Stimulated activated memory B cell treated with anti-CD40 and anti-IgM and Interleukin-4, amounts not matched to agents 10 μg/mL and 1 μg/mL and 100 μg/mL, for 72 hours (primary cell): ENCODE measurements at regions not wholly inside any gene's neighbourhood (a gene's known extent, or its start where the extent isn't known, plus 50 kb on each side); places are given as distances from the start of the nearest gene placed in this dataset.
A peak's percentile ranks its signal among the peaks of the same experiment; 100 is the strongest.
"Not testable (repeated sequence)": the region's sequence is repeated elsewhere in the genome, so short reads cannot be mapped to it uniquely, and the experiment has no call there.

Experiments
- ATAC-seq: fragments of 150-1000 bp; cut with Tn5 transposase; 2 replicates; pipeline ENCODE4 v1.10.0; 2021
- H3K27ac Mint-ChIP-seq: one replicate; pipeline ENCODE4 v1.8.0; 2022; ENCODE audit warnings: mild to moderate bottlenecking, mixed read lengths
- H3K27me3 Mint-ChIP-seq: one replicate; pipeline ENCODE4 v1.8.0; 2022; ENCODE audit warnings: mixed read lengths
- H3K36me3 Mint-ChIP-seq: one replicate; pipeline ENCODE4 v1.8.0; 2022; ENCODE audit warnings: mixed read lengths
- H3K4me1 Mint-ChIP-seq: one replicate; pipeline ENCODE4 v1.8.0; 2022; ENCODE audit warnings: mixed read lengths
- H3K4me3 Mint-ChIP-seq: one replicate; pipeline ENCODE4 v1.8.0; 2022; ENCODE audit warnings: mild to moderate bottlenecking, moderate library complexity, mixed read lengths
- H3K9me3 Mint-ChIP-seq: one replicate; pipeline ENCODE4 v1.8.0; 2022; ENCODE audit warnings: mixed read lengths

DNA sequence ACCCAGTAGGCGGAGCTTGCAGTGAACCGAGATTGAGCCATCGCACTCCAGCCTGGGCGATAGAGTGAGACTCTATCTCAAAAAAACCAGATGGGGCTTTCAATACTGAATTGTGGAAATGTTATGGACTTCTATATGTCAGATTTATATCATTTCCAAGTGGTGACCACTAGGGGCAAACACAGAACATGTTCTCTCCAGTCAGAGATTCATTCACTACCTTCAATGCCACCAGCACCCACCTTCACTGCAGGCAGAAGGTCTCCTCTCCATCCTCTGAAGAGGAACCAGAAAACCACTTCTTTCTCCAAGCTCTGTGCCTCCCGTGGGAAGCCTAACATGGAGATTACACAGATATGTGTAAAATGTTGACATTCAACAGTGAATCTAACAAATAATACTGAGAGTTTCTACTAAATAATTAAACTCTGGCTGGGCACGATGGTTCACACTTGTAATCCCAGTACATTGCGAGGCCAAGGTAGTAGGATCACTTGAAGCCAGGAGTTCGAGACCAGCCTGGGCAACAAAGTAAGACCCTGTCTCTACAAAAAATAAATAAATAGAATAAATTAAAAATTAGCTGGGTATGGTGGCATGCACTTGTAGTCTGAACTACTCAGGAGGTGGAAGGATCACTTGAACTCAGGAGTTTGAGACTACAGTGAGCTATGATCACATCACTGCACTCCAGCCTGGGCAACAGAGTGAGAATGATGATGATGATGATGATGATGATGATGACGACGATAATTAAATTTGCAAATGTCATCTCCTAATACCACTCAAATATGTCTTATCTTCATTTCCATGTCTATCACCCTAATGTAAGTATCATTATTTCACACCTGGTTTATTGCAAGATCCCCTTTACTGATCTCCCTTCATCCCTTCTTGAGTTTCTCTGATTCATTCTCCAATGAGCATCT, 151.1 kb downstream of the ZNF281 start:
- H3K4me3 Mint-ChIP-seq: no peak overlapping the region
- peak; percentile 58 for ATAC-seq
- H3K27ac Mint-ChIP-seq: no peak overlapping the region
- H3K9me3 Mint-ChIP-seq: no peaks in the 10 kb centered on the region
- peaks cover 10% of the 10 kb centered on the region for H3K27me3 Mint-ChIP-seq
- no peaks in the 10 kb centered on the region for H3K36me3 Mint-ChIP-seq
- H3K4me1 Mint-ChIP-seq: peaks cover 10% of the 10 kb centered on the region

DNA sequence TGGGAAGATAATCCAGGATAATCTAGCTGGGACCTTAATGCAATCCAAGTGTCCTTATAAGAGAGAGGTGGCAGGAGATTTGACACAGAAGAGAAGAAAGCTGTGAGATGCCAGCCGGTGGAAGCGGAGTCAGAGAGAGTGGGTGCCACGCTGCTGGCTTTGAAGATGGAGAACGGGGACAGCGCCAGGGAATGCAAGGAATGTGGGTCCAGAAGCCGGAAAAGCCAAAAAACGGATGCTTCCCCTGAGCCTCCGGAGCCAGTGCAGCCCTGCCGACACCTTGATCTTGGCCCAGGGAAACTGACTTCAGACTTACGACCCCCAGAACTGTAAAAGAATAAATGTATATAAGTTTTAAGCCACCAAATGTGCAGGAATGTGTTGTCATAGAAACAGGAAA, 152.6 kb downstream of the ZNF281 start:
- H3K27ac Mint-ChIP-seq: no peak overlapping the region
- H3K4me1 Mint-ChIP-seq: peaks cover 3% of the 10 kb centered on the region
- H3K36me3 Mint-ChIP-seq: no peaks in the 10 kb centered on the region
- H3K27me3 Mint-ChIP-seq: peaks cover 10% of the 10 kb centered on the region
- no peak overlapping the region for H3K4me3 Mint-ChIP-seq
- H3K9me3 Mint-ChIP-seq: no peaks in the 10 kb centered on the region
- ATAC-seq: no peak

DNA sequence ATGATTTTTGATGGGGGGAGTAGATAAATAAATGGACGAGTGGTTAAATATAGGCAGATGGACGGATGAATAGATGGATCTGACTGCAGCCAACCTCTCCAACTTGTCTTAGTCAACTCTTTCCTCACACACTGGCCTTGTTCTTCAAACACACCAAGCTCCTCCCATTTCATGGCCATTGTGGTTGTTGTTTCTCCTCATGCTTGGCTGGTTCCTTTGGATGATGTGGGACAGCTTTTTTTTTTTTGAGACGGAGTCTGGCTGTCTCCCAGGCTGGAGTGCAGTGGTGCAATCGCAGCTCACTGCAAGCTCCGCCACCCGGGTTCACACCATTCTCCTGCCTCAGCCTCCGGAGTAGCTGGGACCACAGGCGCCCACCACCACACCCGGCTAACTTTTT, 155.2 kb downstream of the ZNF281 start:
- not testable (repeated sequence) for H3K36me3 Mint-ChIP-seq, H3K4me1 Mint-ChIP-seq, H3K27ac Mint-ChIP-seq, ATAC-seq, H3K9me3 Mint-ChIP-seq, H3K4me3 Mint-ChIP-seq
- H3K27me3 Mint-ChIP-seq: peaks cover 10% of the 10 kb centered on the region

DNA sequence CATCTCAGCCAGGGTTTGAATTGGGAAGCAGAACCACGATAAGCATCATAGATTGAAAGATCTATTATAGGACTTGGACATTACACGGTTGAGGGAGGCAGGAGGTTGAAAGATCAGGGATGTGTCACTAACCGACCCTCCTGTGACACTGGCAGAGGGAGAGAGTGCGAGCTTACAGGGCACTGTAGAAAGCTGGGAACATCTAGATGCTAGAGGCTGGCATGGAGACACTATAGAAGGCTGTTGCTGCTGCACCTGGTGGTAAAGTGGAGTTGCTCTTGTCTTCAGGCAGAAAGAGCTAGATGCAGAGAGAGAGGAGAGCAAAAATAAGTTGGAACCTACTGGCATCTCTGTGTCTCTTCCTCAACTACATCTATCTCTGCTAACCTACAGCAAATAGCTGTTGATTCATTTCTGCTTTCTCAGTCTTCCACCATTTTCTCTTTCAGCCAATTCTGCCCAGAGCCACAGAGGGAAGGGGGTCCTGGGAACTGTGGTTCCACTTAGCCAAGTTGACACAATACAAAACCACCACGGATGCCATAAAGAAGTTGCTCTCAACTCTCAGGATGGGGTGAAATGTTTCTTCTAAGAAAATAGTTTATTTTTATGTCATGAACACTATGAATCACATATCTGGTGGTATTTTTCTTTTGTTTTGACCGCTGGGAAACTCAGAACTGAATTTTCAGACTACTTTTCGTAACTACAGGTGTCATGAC, 155.9 kb downstream of the ZNF281 start:
- Mint-ChIP-seq H3K36me3 (no peaks in the 10 kb centered on the region), H3K4me3 (no peak overlapping the region), H3K27me3 (peaks cover 10% of the 10 kb centered on the region), H3K9me3 (no peaks in the 10 kb centered on the region), H3K27ac (no peak overlapping the region), H3K4me1 (no peaks in the 10 kb centered on the region)
- ATAC-seq: peak; percentile 20

DNA sequence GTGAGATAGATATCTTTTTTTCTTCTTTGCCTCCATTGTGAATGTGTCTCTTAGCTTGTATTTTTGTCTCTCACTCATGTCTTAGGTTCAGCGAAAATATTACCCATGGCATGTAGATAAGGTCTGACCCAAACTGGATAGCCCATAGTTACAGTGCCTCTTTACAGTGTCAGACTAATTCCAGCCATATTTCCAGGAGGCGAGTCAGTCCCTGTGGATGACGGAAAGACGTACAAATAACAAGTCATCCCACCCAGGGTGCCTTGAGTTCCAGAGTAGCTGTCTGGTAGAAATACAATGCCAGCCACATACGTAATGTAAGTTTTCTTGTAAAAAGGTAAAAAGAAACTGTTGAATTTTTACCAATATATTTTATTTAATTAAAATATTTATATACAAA, 157.3 kb downstream of the ZNF281 start:
- H3K27me3 Mint-ChIP-seq: peaks cover 10% of the 10 kb centered on the region
- H3K4me1 Mint-ChIP-seq: no peaks in the 10 kb centered on the region
- no peak for ATAC-seq
- no peak overlapping the region for H3K4me3 Mint-ChIP-seq
- no peaks in the 10 kb centered on the region for H3K9me3 Mint-ChIP-seq
- H3K27ac Mint-ChIP-seq: no peak overlapping the region
- H3K36me3 Mint-ChIP-seq: no peaks in the 10 kb centered on the region

DNA sequence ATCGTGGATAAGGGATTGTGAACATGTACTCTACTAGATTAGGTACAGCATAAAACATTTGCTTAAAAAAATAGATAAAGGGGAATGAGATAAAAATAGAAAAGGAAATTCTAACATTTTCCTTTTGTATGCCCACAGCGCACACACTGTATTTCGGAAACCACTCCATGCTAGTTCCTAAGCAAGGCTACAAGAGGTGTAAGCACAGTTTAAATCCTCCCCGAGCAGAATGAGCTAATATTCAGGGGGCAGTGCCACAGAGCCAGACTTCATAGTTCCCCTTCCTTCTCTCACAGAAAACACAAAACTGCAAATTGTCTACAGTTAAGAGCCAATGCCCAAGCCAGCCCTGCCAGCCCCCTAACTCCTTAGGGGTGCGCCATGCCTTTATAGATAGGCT, 159.4 kb downstream of the ZNF281 start:
- Mint-ChIP-seq H3K9me3 (no peaks in the 10 kb centered on the region), H3K4me1 (no peaks in the 10 kb centered on the region), H3K36me3 (no peaks in the 10 kb centered on the region), H3K27ac (no peak overlapping the region), H3K27me3 (peaks cover 3% of the 10 kb centered on the region), H3K4me3 (no peak overlapping the region)
- ATAC-seq: no peak

DNA sequence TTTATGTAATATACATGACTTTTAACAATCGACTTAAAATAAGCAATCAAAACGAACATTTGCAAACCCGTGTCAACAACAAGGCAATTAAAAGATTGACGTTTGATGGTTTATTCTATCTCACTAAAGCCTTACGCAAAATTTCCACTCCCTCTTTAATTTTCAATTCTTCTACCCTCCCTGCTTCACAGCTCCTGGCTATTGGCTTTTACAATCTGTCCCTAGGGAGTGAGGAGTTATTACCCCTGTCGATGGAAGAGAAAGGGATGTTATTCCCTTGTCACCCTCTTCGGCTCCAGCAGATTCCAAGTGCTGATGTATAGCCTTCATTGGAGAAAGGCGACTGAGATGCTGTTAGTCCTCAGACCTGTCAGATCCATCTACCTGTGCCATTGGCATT, 161.3 kb downstream of the ZNF281 start:
- Mint-ChIP-seq H3K4me3 (no peak overlapping the region), H3K36me3 (no peaks in the 10 kb centered on the region), H3K27ac (no peak overlapping the region), H3K27me3 (peaks cover 7% of the 10 kb centered on the region), H3K9me3 (no peaks in the 10 kb centered on the region), H3K4me1 (no peaks in the 10 kb centered on the region)
- ATAC-seq: no peak

DNA sequence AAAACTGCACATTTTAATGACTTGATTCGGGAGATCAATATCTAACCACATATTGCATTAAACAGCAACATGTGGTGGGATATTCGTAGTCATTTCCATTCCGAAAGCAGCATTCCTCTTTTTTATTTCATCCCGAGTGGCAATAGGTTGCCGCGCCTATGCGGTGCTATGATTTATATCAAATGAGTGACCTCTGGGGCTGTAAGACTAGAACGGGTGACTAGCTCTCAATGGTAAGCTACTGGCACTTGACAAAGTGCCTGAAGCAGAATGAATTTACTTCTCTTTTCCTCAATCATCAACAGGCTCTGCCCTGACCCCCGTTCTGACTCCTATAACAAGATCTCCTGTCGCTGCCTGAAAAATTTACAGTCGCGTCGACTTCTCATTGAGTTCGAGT, 162.3 kb downstream of the ZNF281 start:
- Mint-ChIP-seq H3K4me1 (no peaks in the 10 kb centered on the region), H3K4me3 (no peak overlapping the region), H3K9me3 (no peaks in the 10 kb centered on the region), H3K27me3 (peaks cover 8% of the 10 kb centered on the region), H3K36me3 (no peaks in the 10 kb centered on the region), H3K27ac (no peak overlapping the region)
- no peak for ATAC-seq

DNA sequence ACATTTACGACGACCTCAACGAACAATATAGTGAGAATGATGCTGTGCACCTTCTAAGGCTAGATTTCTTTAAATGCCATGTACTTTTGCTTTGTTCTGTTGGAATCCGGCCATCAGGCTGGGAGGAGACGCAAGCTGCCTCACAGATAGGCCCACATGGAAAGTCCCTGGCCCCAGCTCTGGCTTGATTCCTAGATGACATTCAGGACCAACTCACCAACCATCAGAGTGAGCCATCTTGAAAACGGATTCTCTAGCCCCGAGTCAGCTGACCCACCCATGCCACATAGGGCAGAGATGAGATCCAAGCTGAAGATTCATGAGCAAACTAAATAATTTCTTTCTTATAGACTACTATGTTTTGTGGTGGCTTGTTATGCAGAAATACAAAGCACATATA, 164.4 kb downstream of the ZNF281 start:
- H3K9me3 Mint-ChIP-seq: no peaks in the 10 kb centered on the region
- H3K27ac Mint-ChIP-seq: no peak overlapping the region
- no peaks in the 10 kb centered on the region for H3K4me1 Mint-ChIP-seq
- H3K4me3 Mint-ChIP-seq: no peak overlapping the region
- no peaks in the 10 kb centered on the region for H3K36me3 Mint-ChIP-seq
- H3K27me3 Mint-ChIP-seq: peaks cover 29% of the 10 kb centered on the region
- ATAC-seq: no peak

DNA sequence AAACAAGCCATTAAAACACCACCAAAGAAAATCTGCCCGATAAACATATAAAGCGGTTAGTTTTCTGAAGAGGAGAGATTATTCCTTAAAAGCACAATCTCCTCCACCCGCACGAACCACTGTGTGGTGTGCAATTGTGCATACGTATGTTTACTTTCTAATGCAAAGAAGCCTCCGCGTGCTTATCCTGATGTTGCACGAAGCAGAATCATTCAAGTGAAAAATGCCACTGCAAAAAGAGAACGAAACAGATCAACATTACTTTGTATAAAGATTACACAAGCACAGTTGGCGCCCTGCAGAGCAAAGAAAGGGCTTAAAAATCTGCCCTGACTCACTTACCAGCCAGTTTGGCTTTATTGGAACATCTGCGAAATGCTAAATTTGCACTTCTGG, 166.8 kb downstream of the ZNF281 start:
- no peak for ATAC-seq
- H3K4me3 Mint-ChIP-seq: no peak overlapping the region
- H3K4me1 Mint-ChIP-seq: no peaks in the 10 kb centered on the region
- no peaks in the 10 kb centered on the region for H3K36me3 Mint-ChIP-seq
- peaks cover 33% of the 10 kb centered on the region for H3K27me3 Mint-ChIP-seq
- H3K9me3 Mint-ChIP-seq: no peaks in the 10 kb centered on the region
- no peak overlapping the region for H3K27ac Mint-ChIP-seq

DNA sequence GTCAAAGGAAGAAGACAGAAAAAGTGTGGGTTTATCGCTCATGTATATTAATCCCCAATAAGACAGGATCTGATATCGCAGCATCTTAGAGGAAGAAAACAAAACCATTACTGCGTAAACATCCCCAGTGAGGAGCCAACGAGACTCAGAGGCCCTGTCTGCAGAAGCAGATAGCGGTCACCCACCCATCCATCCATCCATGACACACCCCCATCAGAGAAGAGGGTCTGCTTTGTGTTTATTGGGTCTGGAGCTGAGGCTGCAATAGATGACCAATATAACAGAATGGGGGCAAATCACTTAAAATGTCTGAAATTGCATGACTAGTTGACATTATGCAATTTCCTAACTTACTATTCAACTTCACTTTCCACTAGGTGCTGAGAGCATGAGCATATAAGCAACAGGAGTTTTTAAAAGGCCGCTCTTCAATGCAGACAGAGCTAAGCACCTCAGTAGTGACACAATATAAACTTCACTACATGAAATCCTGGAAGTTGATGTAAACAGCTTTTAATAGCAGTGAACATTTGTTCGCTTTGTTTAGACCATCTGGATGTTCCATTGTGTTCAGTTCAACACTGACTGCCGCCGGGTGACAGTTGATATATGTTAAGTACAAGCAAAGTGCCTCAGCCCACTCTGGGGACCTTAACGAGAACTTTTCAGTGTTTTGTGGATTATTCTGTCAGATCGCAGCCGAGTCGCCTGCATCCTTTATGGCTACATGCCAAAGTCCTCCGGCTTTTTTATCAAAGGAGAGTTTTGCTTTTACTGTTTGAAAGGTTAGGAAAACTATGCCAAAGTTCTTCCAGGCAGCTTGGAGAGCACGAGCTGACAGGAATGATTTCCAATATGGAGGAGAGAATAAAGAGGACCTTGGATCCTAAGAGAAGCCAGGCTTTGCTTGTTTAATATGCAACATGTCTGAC, 167.5 kb downstream of the ZNF281 start:
- peaks cover 34% of the 10 kb centered on the region for H3K27me3 Mint-ChIP-seq
- no peaks in the 10 kb centered on the region for H3K36me3 Mint-ChIP-seq
- no peaks in the 10 kb centered on the region for H3K4me1 Mint-ChIP-seq
- H3K9me3 Mint-ChIP-seq: no peaks in the 10 kb centered on the region
- no peak overlapping the region for H3K27ac Mint-ChIP-seq
- no peak for ATAC-seq
- H3K4me3 Mint-ChIP-seq: no peak overlapping the region

DNA sequence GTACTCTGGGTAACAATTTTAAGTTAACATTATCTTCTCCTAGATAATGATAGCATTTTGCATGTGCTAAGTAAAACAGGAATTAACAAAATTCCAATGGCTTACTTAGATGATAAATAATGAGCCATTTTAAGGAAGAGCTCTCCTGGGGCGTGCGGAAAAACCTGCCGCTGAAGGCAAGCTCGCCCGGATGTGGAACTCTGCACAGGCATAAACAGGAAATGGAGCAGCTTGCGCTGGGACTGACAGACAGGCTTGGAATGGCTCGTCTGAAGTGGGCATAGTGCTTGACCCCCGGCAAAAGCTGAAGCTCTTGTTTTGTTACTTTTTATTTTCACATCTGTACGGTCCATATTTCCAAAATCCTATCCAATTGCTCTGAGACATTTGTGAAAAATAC, 169.2 kb downstream of the ZNF281 start:
- H3K4me3 Mint-ChIP-seq: no peak overlapping the region
- H3K9me3 Mint-ChIP-seq: no peaks in the 10 kb centered on the region
- no peak overlapping the region for H3K27ac Mint-ChIP-seq
- H3K36me3 Mint-ChIP-seq: no peaks in the 10 kb centered on the region
- H3K4me1 Mint-ChIP-seq: no peaks in the 10 kb centered on the region
- ATAC-seq: no peak
- H3K27me3 Mint-ChIP-seq: peaks cover 50% of the 10 kb centered on the region

DNA sequence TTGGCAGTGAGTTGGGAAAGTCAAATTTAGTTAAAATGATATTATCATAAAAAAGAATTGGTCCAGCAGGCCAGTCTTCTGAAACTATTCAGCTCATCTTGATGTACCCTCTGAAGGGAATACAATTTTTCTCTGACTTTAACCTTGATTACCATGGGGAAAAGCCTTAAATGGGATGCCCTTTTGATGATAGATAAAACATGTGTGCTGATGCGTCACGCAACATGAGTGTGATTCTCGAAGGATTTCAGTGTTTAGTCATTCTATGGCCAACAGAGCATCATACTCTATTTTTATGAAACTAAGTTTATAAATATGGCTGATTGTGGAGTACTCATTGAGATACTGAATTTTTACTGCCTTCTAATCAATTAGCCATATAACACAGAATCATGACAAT, 171.5 kb downstream of the ZNF281 start:
- no peaks in the 10 kb centered on the region for H3K36me3 Mint-ChIP-seq
- peaks cover 66% of the 10 kb centered on the region for H3K27me3 Mint-ChIP-seq

DNA sequence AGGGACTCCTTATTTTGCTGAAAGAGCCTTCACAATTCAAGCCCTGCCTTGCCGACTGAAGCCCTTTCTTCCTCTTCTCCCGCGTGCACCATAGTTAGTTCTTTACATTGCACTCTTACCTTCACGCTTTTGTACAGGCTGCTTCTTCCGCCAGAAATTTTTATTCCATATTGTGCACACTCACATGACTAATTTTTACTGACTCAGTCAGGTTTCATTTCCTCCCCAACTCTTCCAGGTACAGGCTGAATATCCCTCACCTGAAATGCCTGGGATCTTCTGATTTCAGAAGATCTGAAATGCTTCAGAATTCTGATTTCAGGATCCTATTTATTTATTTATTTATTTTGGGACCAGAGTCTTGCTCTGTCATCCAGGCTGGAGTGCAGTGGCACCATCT, 172.8 kb downstream of the ZNF281 start:
- peaks cover 60% of the 10 kb centered on the region for H3K27me3 Mint-ChIP-seq
- H3K27ac Mint-ChIP-seq: no peak overlapping the region
- no peak overlapping the region for H3K4me3 Mint-ChIP-seq
- no peak for ATAC-seq
- H3K9me3 Mint-ChIP-seq: no peaks in the 10 kb centered on the region
- H3K4me1 Mint-ChIP-seq: no peaks in the 10 kb centered on the region
- no peaks in the 10 kb centered on the region for H3K36me3 Mint-ChIP-seq

More for the DNA sequence above, 171.5 kb downstream of the ZNF281 start:
- Mint-ChIP-seq H3K9me3 (no peaks in the 10 kb centered on the region), H3K27ac (no peak overlapping the region), H3K4me3 (no peak overlapping the region), H3K4me1 (no peaks in the 10 kb centered on the region)
- no peak for ATAC-seq

DNA sequence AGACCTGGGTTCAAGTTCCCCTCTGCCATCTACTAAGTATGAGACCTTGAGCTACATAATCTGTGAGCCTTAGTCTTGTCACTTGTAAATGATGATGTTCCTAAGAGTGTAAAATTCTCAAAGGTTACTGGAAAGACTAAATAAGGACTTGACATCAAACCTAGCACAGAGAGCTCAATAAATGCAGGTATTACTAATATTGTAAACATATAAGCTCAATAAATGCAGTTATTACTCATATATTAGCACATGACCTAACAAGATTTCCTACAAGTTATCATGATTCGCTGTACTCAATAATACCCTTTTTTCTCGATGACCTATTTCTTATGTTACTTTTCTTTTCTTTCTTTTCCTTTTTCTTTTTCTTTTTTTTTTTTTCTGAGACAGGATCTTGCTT, 174.9 kb downstream of the ZNF281 start:
- ATAC-seq: no peak
- no peak overlapping the region for H3K27ac Mint-ChIP-seq

More for the DNA sequence above, 174.9 kb downstream of the ZNF281 start:
- no peaks in the 10 kb centered on the region for H3K36me3 Mint-ChIP-seq
- H3K27me3 Mint-ChIP-seq: peaks cover 40% of the 10 kb centered on the region
- no peaks in the 10 kb centered on the region for H3K4me1 Mint-ChIP-seq
- no peaks in the 10 kb centered on the region for H3K9me3 Mint-ChIP-seq
- no peak overlapping the region for H3K4me3 Mint-ChIP-seq
